HG03135 (cell line): ENCODE measurements at regions not wholly inside any gene's neighbourhood (a gene's known extent, or its start where the extent isn't known, plus 50 kb on each side); places are given as distances from the start of the nearest gene placed in this dataset.
"Not testable (repeated sequence)": the region's sequence is repeated elsewhere in the genome, so short reads cannot be mapped to it uniquely, and the experiment has no call there.

Experiments
- ATAC-seq: cut with Tn5 transposase; IDR thresholded peaks from one replicate; pipeline ENCODE4 v1.9.1; 2021; ENCODE audit warnings: mild to moderate bottlenecking, moderate library complexity; ENCODE audit not compliant: unreplicated experiment

- no peak for ATAC-seq
Measured at GRCh38 chr4:109378511-109378910, 55.1 kb upstream of the SEC24B start.

- ATAC-seq = no peak
Measured at GRCh38 chr4:109378076-109378475, 55.5 kb upstream of the SEC24B start.

GRCh38 chr4:109375778-109376414 is 57.7 kb upstream of the SEC24B start:
- ATAC-seq = no peak

GRCh38 chr4:109368661-109369060 is 65.0 kb upstream of the SEC24B start:
- ATAC-seq = no peak

- ATAC-seq = no peak
Measured at GRCh38 chr4:109365939-109366338, 63.5 kb upstream of the COL25A1 start.

GRCh38 chr4:109365297-109365696 is 62.8 kb upstream of the COL25A1 start:
- ATAC-seq = not testable (repeated sequence)

GRCh38 chr4:109359040-109359646 is 56.7 kb upstream of the COL25A1 start:
- ATAC-seq = peak; percentile 66

GRCh38 chr4:109355835-109356234 is 53.4 kb upstream of the COL25A1 start:
- no peak for ATAC-seq

- no peak for ATAC-seq
Measured at GRCh38 chr4:109352941-109353340, 50.5 kb upstream of the COL25A1 start.
